GM12891 (cell line): ENCODE measurements at regions not wholly inside any gene's neighbourhood (a gene's known extent, or its start where the extent isn't known, plus 50 kb on each side); places are given as distances from the start of the nearest gene placed in this dataset.

Experiments used
- PAX5 ChIP-seq: IDR thresholded peaks from 2 replicates; pipeline ENCODE4 v1.6.1; 2011; ENCODE audit warnings: low read length, moderate library complexity, mild to moderate bottlenecking; ENCODE audit not compliant: insufficient read depth, severe bottlenecking
- POLR2A ChIP-seq: IDR thresholded peaks from 2 replicates; pipeline ENCODE4 v1.6.1; 2011; ENCODE audit warnings: low read depth, low read length, control low read depth
- POLR2AphosphoS5 ChIP-seq: IDR thresholded peaks from 2 replicates; pipeline ENCODE4 v1.6.1; 2011; ENCODE audit warnings: low read depth, low read length, control low read depth
- SPI1 ChIP-seq: IDR thresholded peaks from 2 replicates; pipeline ENCODE4 v1.6.1; 2011; ENCODE audit warnings: low read depth, low read length, control low read depth
- TAF1 ChIP-seq: IDR thresholded peaks from 2 replicates; pipeline ENCODE4 v1.6.1; 2011; ENCODE audit warnings: low read depth, low read length, control low read depth

- no peak for TF ChIP-seq POLR2A
- no peak for TF ChIP-seq PAX5
- no peak for TF ChIP-seq POLR2AphosphoS5
- no peak for TF ChIP-seq SPI1
- TF ChIP-seq TAF1, result no peak
Measured at GRCh38 chr3:171950373-171950772, 89.0 kb upstream of the FNDC3B start.
